ENCODE measurements at regions not wholly inside any gene's neighbourhood (a gene's known extent, or its start where the extent isn't known, plus 50 kb on each side); places are given as distances from the start of the nearest gene placed in this dataset.

DNA sequence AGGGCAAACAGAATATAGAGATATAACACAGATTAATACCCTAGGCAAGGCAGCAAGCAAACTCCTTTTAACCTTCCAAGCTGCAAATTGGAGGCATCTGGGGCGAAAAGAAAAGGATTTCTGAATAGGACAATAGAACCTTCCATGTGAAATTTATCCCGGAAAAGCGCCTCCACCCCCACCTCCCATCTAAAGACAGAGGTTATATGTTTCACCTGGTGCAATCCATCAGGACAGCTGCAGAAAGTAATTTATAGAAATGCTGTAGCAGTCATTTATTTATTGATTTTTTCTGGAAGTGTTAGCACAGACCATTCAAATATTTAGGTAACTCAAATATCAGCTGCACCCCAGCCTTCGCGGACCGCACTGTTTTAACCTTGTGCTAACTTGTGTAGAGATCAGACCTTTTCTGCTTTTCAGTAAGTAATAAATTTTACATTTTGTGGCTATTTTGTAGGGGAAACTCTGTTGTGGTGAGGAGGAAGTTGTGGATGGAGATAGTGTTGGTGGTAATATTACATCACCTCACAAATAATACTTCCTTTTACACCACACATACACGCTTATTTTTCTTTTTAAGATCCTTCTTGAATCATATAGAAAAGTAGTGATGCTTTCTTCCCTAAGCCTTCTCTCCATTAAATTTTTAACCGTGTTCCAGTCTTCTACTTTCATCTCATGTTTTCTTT, 919.3 kb upstream of the CDH2 start:
- TF ChIP-seq, protein P1, sequence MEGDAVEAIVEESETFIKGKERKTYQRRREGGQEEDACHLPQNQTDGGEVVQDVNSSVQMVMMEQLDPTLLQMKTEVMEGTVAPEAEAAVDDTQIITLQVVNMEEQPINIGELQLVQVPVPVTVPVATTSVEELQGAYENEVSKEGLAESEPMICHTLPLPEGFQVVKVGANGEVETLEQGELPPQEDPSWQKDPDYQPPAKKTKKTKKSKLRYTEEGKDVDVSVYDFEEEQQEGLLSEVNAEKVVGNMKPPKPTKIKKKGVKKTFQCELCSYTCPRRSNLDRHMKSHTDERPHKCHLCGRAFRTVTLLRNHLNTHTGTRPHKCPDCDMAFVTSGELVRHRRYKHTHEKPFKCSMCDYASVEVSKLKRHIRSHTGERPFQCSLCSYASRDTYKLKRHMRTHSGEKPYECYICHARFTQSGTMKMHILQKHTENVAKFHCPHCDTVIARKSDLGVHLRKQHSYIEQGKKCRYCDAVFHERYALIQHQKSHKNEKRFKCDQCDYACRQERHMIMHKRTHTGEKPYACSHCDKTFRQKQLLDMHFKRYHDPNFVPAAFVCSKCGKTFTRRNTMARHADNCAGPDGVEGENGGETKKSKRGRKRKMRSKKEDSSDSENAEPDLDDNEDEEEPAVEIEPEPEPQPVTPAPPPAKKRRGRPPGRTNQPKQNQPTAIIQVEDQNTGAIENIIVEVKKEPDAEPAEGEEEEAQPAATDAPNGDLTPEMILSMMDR (IDR thresholded peaks at IDR 0.05): no peak
- TF ChIP-seq POLR2AphosphoS5 (IDR thresholded peaks at IDR 0.05; ENCODE audit: low read depth, low read length) (no peak), TCF7L2 (IDR thresholded peaks at IDR 0.05; ENCODE audit: low read depth, low read length) (no peak)

All from Panc1 (cell line).